Fibroblast of gingiva (primary cell): ENCODE measurements at regions not wholly inside any gene's neighbourhood (a gene's known extent, or its start where the extent isn't known, plus 50 kb on each side); places are given as distances from the start of the nearest gene placed in this dataset.

Experiments used
- DNase-seq: peaks from one replicate; pipeline ENCODE4 v3.0.0-alpha.2; 2011; ENCODE audit warnings: low read depth

GRCh38 chr10:3723766-3724165 lies 61.2 kb downstream of the KLF6 start:
- DNase-seq, result peak; percentile 45

GRCh38 chr10:3720228-3721019 lies 64.6 kb downstream of the KLF6 start:
- DNase-seq, result peak; percentile 95

- no peak for DNase-seq
Measured at GRCh38 chr10:3719024-3719843, 65.8 kb downstream of the KLF6 start.

- DNase-seq, result no peak
Measured at GRCh38 chr10:3716093-3716492, 68.9 kb downstream of the KLF6 start.

GRCh38 chr10:3714967-3715366 lies 70.0 kb downstream of the KLF6 start:
- no peak for DNase-seq

GRCh38 chr10:3714531-3714930 lies 70.5 kb downstream of the KLF6 start:
- no peak for DNase-seq

GRCh38 chr10:3712707-3713106 lies 72.3 kb downstream of the KLF6 start:
- DNase-seq, result no peak

GRCh38 chr10:3711918-3712317 lies 73.1 kb downstream of the KLF6 start:
- DNase-seq, result no peak

GRCh38 chr10:3710764-3711163 lies 74.2 kb downstream of the KLF6 start:
- no peak for DNase-seq

GRCh38 chr10:3709456-3710060 lies 75.5 kb downstream of the KLF6 start:
- no peak for DNase-seq

GRCh38 chr10:3708852-3709251 lies 76.2 kb downstream of the KLF6 start:
- no peak for DNase-seq

- DNase-seq, result no peak
Measured at GRCh38 chr10:3704565-3705325, 80.3 kb downstream of the KLF6 start.

GRCh38 chr10:3702569-3702968 lies 82.4 kb downstream of the KLF6 start:
- no peak for DNase-seq

- no peak for DNase-seq
Measured at GRCh38 chr10:3702056-3702546, 82.9 kb downstream of the KLF6 start.

GRCh38 chr10:3701491-3701890 lies 83.5 kb downstream of the KLF6 start:
- no peak for DNase-seq

- DNase-seq, result no peak
Measured at GRCh38 chr10:3700531-3701076, 84.4 kb downstream of the KLF6 start.

GRCh38 chr10:3699916-3700315 lies 85.1 kb downstream of the KLF6 start:
- DNase-seq, result peak; percentile 6

GRCh38 chr10:3698312-3698711 lies 86.7 kb downstream of the KLF6 start:
- no peak for DNase-seq

- no peak for DNase-seq
Measured at GRCh38 chr10:3693698-3694080, 91.3 kb downstream of the KLF6 start.

- no peak for DNase-seq
Measured at GRCh38 chr10:3693022-3693697, 91.8 kb downstream of the KLF6 start.

- no peak for DNase-seq
Measured at GRCh38 chr10:3692387-3692999, 92.5 kb downstream of the KLF6 start.
